ENCODE measurements at regions not wholly inside any gene's neighbourhood (a gene's known extent, or its start where the extent isn't known, plus 50 kb on each side); places are given as distances from the start of the nearest gene placed in this dataset.

DNA sequence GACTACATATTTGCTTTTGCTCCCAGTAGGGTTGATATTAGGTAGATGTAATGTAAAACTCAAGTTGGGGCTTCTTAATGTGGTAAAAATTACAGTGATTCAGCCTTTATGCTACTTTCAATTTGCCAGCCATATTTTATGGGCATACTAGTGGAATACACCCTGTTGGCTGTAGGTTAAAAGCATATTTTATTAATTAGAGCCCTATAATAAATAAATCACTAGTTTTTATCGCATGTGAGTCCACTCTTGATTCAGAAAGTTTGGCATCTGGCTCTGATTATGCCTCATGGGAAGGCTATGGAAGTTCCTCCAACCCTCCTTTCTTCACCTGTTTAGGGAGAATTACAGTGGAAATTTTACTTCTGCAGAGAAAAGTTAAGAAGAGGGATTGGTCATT, 390.9 kb downstream of the GATA3 start:
- no peak for DNase-seq
- no peak overlapping the region for H3K4me3 ChIP-seq (ENCODE audit: insufficient read depth, low read depth, low read length)
- H3K27me3 ChIP-seq (ENCODE audit: control insufficient read depth, insufficient read depth, low read length) = no peaks in the 10 kb centered on the region; the same call in 1 of the 2 replicates
- no peaks in the 10 kb centered on the region for H3K36me3 ChIP-seq (replicated peaks; ENCODE audit: control insufficient read depth, insufficient read depth, low read length)

DNA sequence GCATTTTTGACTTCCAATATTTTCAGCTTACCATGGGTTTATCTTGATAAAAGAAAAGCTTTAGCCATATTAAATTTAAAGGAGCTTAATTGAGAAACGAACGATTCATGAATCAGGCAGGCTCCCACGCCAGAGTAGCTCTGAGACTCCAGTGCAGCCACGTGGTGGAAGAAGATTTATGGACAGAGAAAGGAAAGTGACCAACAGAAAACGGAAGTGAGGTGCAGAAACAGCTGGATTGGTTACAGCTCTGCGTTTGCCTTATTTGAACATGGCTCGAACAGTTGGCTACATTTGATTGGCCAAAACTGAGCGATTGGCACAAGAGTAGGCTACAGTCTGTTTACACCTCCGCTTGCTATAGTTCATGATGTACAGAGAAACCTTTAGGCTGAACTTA, 395.4 kb downstream of the GATA3 start:
- DNase-seq = no peak
- Histone ChIP-seq H3K4me3 (ENCODE audit: insufficient read depth, low read depth, low read length) (no peak overlapping the region), H3K27me3 (ENCODE audit: control insufficient read depth, insufficient read depth, low read length) (no peaks in the 10 kb centered on the region), H3K36me3 (replicated peaks; ENCODE audit: control insufficient read depth, insufficient read depth, low read length) (no peaks in the 10 kb centered on the region)

DNA sequence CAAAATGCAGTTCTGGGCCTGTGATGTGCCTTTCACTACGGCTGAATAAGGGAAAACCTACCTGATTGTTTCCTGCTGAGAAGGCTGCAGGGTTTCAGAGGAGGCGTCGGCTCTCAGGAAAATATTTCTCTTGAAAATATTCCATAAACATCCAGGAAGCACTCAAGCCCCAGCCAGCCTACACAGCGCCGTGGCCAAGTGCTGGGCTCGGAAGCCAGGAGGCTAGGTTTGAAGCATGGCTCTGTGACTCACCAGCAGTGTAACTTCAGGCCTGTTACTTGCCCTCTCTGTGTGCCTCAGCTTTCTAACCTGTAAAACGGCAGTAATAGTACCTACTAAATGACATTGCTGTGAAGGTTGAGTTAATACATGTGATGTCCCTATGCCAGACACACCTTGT, 399.1 kb downstream of the GATA3 start:
- Histone ChIP-seq H3K4me3 (ENCODE audit: insufficient read depth, low read depth, low read length) (no peak overlapping the region), H3K36me3 (replicated peaks; ENCODE audit: control insufficient read depth, insufficient read depth, low read length) (no peaks in the 10 kb centered on the region), H3K27me3 (ENCODE audit: control insufficient read depth, insufficient read depth, low read length) (no peaks in the 10 kb centered on the region)
- no peak for DNase-seq

DNA sequence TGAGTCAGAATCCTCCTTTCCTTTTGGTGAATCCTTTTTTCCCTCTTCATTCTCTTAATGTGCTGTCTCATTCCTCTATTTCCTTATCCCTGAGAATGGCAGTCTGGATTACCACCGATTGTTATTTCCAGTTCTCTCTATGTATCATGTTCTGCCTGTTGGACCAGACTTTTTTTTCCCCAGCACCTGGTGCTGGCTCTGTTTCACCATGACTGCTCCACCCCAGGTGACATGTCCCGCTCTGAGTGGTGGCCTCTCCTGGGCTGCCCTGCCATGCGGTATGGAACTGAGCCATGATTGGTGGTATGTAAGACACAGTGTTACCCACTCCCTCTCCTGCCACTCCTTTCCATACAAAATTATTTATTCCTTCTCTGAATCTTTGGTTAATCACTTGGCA, 399.9 kb downstream of the GATA3 start:
- Histone ChIP-seq H3K27me3 (ENCODE audit: control insufficient read depth, insufficient read depth, low read length) (no peaks in the 10 kb centered on the region), H3K4me3 (ENCODE audit: insufficient read depth, low read depth, low read length) (no peak overlapping the region), H3K36me3 (replicated peaks; ENCODE audit: control insufficient read depth, insufficient read depth, low read length) (no peaks in the 10 kb centered on the region)
- no peak for DNase-seq

DNA sequence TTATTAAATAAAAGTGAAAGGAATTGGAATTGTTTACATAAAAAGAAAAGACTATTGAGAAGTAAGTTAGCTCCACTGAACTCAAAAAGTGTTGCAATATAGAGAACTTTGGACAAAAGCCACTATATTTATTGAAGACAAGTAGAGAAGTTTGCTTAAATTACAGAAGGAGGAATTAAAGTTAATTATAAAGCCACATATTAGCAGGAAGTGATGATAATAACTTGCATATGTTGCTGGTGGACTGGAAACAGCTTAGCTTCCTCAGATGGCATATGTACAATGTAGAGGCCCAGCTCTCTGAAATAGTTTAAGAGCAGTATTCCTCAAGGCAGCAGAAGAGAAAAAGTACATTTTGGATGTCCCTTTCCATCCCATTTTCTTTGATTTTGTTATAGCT, 400.7 kb downstream of the GATA3 start:
- no peak overlapping the region for H3K4me3 ChIP-seq (ENCODE audit: insufficient read depth, low read depth, low read length)
- no peaks in the 10 kb centered on the region for H3K36me3 ChIP-seq (replicated peaks; ENCODE audit: control insufficient read depth, insufficient read depth, low read length)
- no peaks in the 10 kb centered on the region for H3K27me3 ChIP-seq (ENCODE audit: control insufficient read depth, insufficient read depth, low read length)
- no peak for DNase-seq

DNA sequence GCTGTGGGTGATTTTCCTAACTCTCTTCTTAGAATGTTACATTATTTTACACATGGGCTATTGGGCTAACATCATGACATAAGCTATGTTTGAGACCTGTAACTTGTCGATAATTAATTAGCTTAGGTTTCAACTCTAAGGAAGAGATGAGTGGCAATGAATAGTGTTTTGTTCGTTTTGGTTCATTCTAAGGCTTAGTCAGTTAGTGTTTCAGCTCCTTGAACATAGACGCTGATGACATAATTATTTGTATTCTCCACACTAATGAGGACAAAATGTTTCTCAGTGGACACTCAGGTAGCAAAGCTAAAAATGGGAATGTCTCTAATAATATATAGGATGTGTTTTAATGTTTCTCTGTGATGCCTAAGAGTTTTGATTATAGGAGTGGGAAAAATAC, 401.9 kb downstream of the GATA3 start:
- Histone ChIP-seq H3K27me3 (ENCODE audit: control insufficient read depth, insufficient read depth, low read length) (no peaks in the 10 kb centered on the region), H3K36me3 (replicated peaks; ENCODE audit: control insufficient read depth, insufficient read depth, low read length) (no peaks in the 10 kb centered on the region), H3K4me3 (ENCODE audit: insufficient read depth, low read depth, low read length) (no peak overlapping the region)
- DNase-seq = no peak

DNA sequence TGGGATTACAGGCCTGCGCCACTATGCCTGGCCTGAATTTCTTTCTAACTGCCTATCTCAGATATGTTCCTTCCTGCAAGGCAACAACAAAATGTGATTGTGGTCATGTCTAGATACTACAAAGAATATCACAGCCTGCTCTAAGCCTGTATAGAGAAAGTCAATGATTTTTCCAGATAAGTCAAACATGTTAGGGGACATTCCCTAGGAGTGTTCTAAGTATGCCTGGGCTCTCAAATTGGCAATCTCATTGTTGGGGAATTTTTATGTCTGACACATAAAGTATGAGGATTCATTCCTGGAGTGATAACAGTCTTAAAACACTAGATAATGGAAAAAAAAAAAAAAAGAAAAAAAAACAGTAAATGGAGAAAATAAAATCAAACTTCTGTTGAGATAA, 406.1 kb downstream of the GATA3 start:
- Histone ChIP-seq H3K4me3 (ENCODE audit: insufficient read depth, low read depth, low read length) (no peak overlapping the region), H3K27me3 (ENCODE audit: control insufficient read depth, insufficient read depth, low read length) (no peaks in the 10 kb centered on the region), H3K36me3 (replicated peaks; ENCODE audit: control insufficient read depth, insufficient read depth, low read length) (no peaks in the 10 kb centered on the region)
- DNase-seq = no peak

DNA sequence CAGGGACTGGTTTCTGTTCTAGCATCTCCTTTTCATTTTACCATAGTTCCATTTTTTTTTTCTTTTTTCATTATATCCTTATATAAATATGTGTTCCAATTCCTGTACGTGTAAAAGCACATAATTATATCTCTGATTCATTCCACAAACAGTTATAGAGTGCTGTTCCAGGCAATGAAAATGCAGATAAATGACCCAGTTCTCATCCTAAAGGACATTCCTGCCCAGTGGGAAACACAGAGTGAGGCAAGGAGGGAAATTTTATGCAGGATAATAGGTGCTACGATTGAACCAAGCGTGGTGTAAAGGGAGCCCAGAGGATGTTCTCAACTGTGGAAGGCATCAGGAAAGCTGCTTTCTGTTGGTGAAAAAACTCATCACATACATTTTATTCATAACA, 408.1 kb downstream of the GATA3 start:
- Histone ChIP-seq H3K36me3 (replicated peaks; ENCODE audit: control insufficient read depth, insufficient read depth, low read length) (no peaks in the 10 kb centered on the region), H3K4me3 (ENCODE audit: insufficient read depth, low read depth, low read length) (no peak overlapping the region), H3K27me3 (ENCODE audit: control insufficient read depth, insufficient read depth, low read length) (no peaks in the 10 kb centered on the region)
- no peak for DNase-seq

DNA sequence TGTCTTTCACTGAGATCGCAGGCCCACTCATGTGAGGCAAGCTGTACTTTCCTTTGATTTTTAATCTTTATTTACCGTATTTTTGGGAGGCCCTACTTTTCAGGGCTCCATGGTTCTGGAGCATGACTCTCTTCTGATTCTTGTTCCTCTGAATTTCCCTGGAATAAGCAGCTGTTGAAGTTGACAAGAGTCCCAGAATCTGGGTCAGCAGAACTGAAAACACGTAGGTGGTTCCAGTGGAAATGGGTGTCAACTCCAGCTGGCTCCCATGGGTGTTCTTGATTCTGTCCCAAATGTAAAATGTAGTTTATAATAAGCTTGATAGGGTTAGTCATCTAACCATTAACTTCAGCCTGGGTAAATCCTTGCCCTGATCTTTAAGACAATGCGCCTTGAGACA, 409.4 kb downstream of the GATA3 start:
- Histone ChIP-seq H3K36me3 (replicated peaks; ENCODE audit: control insufficient read depth, insufficient read depth, low read length) (no peaks in the 10 kb centered on the region), H3K27me3 (ENCODE audit: control insufficient read depth, insufficient read depth, low read length) (no peaks in the 10 kb centered on the region), H3K4me3 (ENCODE audit: insufficient read depth, low read depth, low read length) (no peak overlapping the region)
- no peak for DNase-seq

DNA sequence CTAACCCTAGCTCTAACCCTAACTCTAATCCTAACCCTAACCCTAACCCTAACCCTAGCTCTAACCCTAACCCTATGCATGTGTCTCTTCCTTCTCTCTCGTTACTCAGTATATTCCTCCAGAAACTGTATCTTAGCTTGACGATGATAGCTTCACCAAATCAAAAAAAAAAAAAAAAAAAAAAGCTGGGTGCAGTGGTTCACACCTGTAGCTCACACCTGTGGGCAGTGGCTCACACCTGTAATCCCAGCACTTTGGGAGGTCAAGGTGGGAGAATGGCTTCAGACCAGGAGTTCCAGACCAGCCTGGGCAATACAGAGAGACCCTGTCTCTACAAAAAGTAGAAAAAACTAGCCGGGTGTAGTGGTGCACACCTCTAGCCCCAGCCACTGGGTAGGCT, 414.0 kb downstream of the GATA3 start:
- H3K4me3 ChIP-seq (ENCODE audit: insufficient read depth, low read depth, low read length) = no peak overlapping the region
- no peaks in the 10 kb centered on the region for H3K36me3 ChIP-seq (replicated peaks; ENCODE audit: control insufficient read depth, insufficient read depth, low read length)
- no peaks in the 10 kb centered on the region for H3K27me3 ChIP-seq (ENCODE audit: control insufficient read depth, insufficient read depth, low read length)
- no peak for DNase-seq

DNA sequence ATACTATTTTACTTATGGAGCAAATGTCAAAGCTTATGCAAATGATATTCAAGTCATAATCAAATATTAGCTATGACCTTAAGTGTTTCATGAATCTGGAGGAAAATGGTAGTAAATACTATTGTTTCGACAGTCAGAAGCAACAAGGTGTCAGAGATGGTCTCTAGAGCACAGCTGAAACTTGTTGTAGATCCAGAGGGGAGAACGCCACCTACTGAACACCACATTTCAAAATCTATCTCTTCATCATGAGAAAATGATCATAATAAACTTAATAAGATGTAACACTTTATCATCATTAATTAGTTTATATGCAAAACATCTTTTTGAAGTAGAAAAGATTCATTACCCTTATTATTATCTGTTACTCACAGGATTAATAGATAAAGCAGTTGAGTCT, 418.7 kb downstream of the GATA3 start:
- DNase-seq = no peak
- H3K36me3 ChIP-seq (replicated peaks; ENCODE audit: control insufficient read depth, insufficient read depth, low read length) = no peaks in the 10 kb centered on the region
- no peak overlapping the region for H3K4me3 ChIP-seq (ENCODE audit: insufficient read depth, low read depth, low read length)
- no peaks in the 10 kb centered on the region for H3K27me3 ChIP-seq (ENCODE audit: control insufficient read depth, insufficient read depth, low read length)

DNA sequence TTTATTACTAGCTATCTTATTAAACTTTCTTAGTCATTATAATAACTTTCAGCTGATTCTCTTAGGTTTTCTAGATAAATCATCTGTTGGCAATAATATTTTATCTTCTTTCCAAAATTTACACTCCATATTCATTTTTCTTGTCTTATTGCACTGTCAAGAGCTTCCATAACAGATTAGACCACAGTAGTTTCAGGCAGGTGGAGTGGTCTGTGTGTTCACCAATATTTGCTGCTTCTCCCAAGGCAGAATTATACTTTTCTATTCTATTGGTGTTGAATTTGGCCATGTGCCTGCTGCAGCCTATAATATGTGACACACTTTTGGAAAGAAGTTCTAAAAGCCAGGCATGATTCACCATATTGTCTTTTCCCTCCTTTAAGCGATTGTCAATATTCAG, 422.8 kb downstream of the GATA3 start:
- no peak for DNase-seq
- no peaks in the 10 kb centered on the region for H3K27me3 ChIP-seq (ENCODE audit: control insufficient read depth, insufficient read depth, low read length)
- no peak overlapping the region for H3K4me3 ChIP-seq (ENCODE audit: insufficient read depth, low read depth, low read length)
- H3K36me3 ChIP-seq (replicated peaks; ENCODE audit: control insufficient read depth, insufficient read depth, low read length) = no peaks in the 10 kb centered on the region

DNA sequence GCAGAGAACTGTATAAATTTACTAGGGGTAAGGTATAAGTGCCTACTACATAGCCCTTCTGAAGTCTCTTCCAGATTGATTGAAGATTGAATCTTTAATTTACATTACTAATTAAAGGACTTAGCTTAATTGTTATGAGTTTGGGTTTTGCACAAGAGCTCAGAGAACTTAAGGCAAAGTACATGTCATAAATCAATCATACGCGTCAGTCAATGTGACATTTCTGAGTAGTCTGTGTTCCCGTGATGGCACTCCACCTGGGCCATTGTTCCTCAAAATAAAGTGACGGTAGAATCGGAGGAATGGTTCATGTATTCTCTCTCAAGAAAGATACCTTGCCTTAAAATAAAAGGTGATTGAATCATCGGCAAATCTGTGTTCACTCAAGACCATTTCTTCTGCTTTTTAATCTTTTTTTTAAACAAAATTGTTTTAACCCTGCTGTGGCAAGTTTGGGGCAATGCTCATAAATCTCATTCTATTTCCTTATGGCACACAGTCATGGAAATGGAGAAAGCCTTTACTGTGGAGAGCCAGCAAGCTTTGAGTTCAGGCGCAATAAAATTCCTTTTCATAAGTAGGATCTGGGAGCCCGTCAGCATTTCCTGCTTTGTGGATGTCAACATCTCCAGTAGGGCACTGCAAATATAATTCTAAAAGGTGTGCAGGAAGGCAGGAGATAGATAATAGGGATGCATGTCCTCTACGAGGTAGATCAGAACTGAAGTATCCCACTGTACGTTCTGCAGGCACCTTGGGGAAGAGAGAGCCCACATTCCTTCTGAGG, 427.4 kb downstream of the GATA3 start:
- Histone ChIP-seq H3K27me3 (ENCODE audit: control insufficient read depth, insufficient read depth, low read length) (no peaks in the 10 kb centered on the region), H3K36me3 (replicated peaks; ENCODE audit: control insufficient read depth, insufficient read depth, low read length) (no peaks in the 10 kb centered on the region), H3K4me3 (ENCODE audit: insufficient read depth, low read depth, low read length) (no peak overlapping the region)
- no peak for DNase-seq

DNA sequence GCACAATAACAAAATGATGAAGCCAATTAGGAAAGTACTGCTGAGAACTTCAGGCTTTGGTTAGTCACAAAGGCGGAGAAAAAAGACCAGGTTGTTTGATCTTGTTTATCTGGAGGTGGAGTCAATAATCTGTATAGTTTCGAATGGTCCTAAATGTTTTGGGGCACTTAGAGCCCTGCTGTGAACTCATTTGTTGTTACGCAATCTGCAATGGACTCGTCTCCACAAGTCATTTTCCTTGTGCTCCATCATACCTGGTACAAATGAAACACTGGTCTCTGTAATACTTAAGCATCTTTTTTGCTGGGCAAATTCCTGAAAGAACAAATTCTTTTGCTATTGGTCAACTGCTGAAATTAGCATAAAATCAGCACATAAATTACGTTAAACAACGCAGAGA, 430.5 kb downstream of the GATA3 start:
- Histone ChIP-seq H3K4me3 (ENCODE audit: insufficient read depth, low read depth, low read length) (no peak overlapping the region), H3K36me3 (replicated peaks; ENCODE audit: control insufficient read depth, insufficient read depth, low read length) (no peaks in the 10 kb centered on the region), H3K27me3 (ENCODE audit: control insufficient read depth, insufficient read depth, low read length) (no peaks in the 10 kb centered on the region)
- no peak for DNase-seq

DNA sequence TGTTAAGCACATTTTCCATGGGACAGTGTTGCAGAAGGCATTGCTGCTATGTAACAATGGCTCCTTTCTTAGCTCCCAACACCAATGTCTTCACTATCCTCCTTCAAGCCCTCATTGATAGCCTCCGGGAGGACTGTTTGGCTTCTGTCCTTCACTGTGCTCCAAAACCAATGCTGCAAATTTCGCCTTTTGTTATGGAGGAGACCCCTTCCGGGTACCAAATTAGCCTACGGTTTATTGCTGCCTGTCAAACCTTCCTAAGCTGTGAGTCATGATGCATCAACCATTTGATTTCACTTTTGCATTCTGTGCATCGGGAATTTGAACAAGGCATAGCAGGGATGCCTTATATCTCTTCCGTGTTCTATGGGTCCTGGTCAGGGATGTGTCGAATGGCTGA, 432.9 kb downstream of the GATA3 start:
- no peaks in the 10 kb centered on the region for H3K36me3 ChIP-seq (replicated peaks; ENCODE audit: control insufficient read depth, insufficient read depth, low read length)
- no peak overlapping the region for H3K4me3 ChIP-seq (ENCODE audit: insufficient read depth, low read depth, low read length)
- no peak for DNase-seq
- no peaks in the 10 kb centered on the region for H3K27me3 ChIP-seq (ENCODE audit: control insufficient read depth, insufficient read depth, low read length)

DNA sequence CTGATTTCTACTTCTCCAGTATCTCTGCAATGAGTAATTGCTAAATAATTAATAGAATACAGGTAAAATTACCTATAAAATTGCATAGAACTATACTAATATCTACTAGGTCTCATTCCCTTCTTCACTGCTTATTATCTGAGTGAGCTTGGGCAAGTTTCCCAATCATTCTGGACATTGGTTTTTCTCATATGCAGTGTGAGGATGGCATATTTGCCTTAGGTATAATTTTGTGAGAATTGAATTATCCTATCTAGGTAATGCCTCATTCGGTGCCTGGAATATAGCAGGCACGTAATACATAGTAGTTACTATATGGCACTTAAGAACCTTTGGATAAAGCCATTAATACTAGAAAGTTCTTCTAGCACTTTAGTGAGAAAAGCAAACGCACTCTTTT, 434.7 kb downstream of the GATA3 start:
- H3K36me3 ChIP-seq (replicated peaks; ENCODE audit: control insufficient read depth, insufficient read depth, low read length) = no peaks in the 10 kb centered on the region
- no peaks in the 10 kb centered on the region for H3K27me3 ChIP-seq (ENCODE audit: control insufficient read depth, insufficient read depth, low read length)
- DNase-seq = no peak
- no peak overlapping the region for H3K4me3 ChIP-seq (ENCODE audit: insufficient read depth, low read depth, low read length)
